HCT116 (cell line): ENCODE measurements at regions not wholly inside any gene's neighbourhood (a gene's known extent, or its start where the extent isn't known, plus 50 kb on each side); places are given as distances from the start of the nearest gene placed in this dataset.

Experiments
- CEBPB ChIP-seq: IDR thresholded peaks from 2 replicates; pipeline ENCODE4 v1.6.1; 2012; ENCODE audit warnings: low read depth
- SRF ChIP-seq: IDR thresholded peaks from 2 replicates; pipeline ENCODE4 v1.6.1; 2012; ENCODE audit warnings: low read depth
- TCF7L2 ChIP-seq: IDR thresholded peaks from 2 replicates; pipeline ENCODE4 v1.7.0; 2011; ENCODE audit warnings: borderline replicate concordance, inconsistent platforms; ENCODE audit not compliant: insufficient read depth, insufficient read length; ENCODE audit errors: extremely low read depth
- TF ChIP-seq, protein P1 (sequence below), 3 experiments: fragments of 200-600 bp in 1 of 3; sonication (generic) in 1 of 3; IDR thresholded peaks in 2 of 3; conservative IDR thresholded peaks in 1 of 3; 2 replicates each; pipeline ENCODE4 v1.5.1; 2012 to 2017; ENCODE audit warnings: low read depth in 2 of 3, low read length in 2 of 3, antibody characterized with exemption in 1 of 3, borderline replicate concordance in 1 of 3, control low read depth in 1 of 3, mild to moderate bottlenecking in 1 of 3, mixed read lengths in 1 of 3, mixed run types in 1 of 3, moderate library complexity in 1 of 3; ENCODE audit not compliant: insufficient read depth in 1 of 3

DNA sequence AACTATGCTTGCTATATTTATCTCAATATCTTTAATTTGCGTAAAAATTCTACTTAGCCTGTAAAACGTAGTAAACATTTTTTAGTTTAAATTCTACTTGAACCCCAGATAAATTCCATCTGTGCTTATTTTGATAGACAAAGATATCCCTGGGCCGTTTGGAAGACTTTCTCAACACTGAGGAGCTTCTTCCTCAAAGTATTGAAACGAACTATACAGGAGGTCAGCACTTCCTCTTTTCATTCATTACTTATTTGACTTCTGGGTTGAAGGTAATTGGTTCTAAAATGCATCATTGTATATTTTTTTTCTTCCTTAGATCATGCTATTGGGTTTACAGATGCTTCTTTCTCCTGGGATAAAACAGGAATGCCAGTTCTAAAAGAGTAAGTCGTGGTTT, 74.7 kb downstream of the HSPA13 start:
- no peak for TF ChIP-seq TCF7L2
- no peak for TF ChIP-seq CEBPB
- TF ChIP-seq SRF: no peak
- TF ChIP-seq, protein P1, sequence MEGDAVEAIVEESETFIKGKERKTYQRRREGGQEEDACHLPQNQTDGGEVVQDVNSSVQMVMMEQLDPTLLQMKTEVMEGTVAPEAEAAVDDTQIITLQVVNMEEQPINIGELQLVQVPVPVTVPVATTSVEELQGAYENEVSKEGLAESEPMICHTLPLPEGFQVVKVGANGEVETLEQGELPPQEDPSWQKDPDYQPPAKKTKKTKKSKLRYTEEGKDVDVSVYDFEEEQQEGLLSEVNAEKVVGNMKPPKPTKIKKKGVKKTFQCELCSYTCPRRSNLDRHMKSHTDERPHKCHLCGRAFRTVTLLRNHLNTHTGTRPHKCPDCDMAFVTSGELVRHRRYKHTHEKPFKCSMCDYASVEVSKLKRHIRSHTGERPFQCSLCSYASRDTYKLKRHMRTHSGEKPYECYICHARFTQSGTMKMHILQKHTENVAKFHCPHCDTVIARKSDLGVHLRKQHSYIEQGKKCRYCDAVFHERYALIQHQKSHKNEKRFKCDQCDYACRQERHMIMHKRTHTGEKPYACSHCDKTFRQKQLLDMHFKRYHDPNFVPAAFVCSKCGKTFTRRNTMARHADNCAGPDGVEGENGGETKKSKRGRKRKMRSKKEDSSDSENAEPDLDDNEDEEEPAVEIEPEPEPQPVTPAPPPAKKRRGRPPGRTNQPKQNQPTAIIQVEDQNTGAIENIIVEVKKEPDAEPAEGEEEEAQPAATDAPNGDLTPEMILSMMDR (IDR thresholded peaks at IDR 0.05 in 2 of 3, conservative IDR thresholded peaks at IDR 0.05 in 1 of 3; ENCODE audit: borderline replicate concordance in 1 of 3, insufficient read depth in 1 of 3, low read depth in 2 of 3, low read length in 2 of 3): no peak
